ENCODE measurements at regions not wholly inside any gene's neighbourhood (a gene's known extent, or its start where the extent isn't known, plus 50 kb on each side); places are given as distances from the start of the nearest gene placed in this dataset.
A peak's percentile ranks its signal among the peaks of the same experiment; 100 is the strongest.
"Not testable (repeated sequence)": the region's sequence is repeated elsewhere in the genome, so short reads cannot be mapped to it uniquely, and the experiment has no call there.

DNA sequence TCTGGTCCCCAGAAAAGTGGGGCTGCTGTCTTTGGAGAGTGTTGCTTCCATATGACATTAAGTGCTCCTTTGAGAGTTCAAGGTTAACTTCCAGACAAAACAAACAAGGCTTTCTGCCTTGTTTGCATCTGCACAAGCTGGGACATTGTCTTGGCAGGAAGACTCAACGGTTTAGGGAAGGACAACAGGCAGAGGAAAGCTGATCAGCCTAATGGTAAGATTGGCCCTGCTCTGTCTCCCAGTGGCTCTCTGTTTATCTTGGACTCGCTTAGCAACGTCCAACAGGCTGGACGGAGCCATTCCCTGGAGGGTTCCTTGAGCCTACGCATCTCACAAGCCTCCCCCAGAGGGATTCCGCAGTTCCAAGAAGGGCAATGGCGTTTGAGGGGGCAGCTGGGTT is 62.2 kb upstream of the SLC44A3 start:
- no peak overlapping the region for H3K27ac ChIP-seq (ENCODE audit: extremely low read depth, low read depth, low read length)
- no peaks in the 10 kb centered on the region for H3K4me1 ChIP-seq (ENCODE audit: control insufficient read depth, insufficient read depth, low read length)
- ChIA-PET CTCF (no interaction called here), POLR2A (no interaction called here)
- H3K36me3 ChIP-seq (ENCODE audit: control insufficient read depth in 2 of 2, insufficient read depth in 1 of 2, low read length in 2 of 2), result no peaks in the 10 kb centered on the region
- H3K9me3 ChIP-seq (ENCODE audit: control insufficient read depth, insufficient read depth, low read depth, low read length), result no peaks in the 10 kb centered on the region
- H3K4me3 ChIP-seq (ENCODE audit: low read depth, low read length), result no peak overlapping the region
- no peak for TF ChIP-seq ZNF514 (tag by site-specific recombination; IDR thresholded peaks at IDR 0.05)
- TF ChIP-seq SCRT2 (tag by site-specific recombination; IDR thresholded peaks at IDR 0.05), result 0 out of 2 replicates have a peak, but pooled peaks have one; percentile 26
- TF ChIP-seq EGR2 (tag by site-specific recombination; IDR thresholded peaks at IDR 0.05; ENCODE audit: low read depth), result 0 out of 2 replicates have a peak, but pooled peaks have one; percentile 18
- no peak for TF ChIP-seq SP7 (tag by site-specific recombination; IDR thresholded peaks at IDR 0.05)
- TF ChIP-seq TRIM28 (IDR thresholded peaks at IDR 0.05; ENCODE audit: borderline replicate concordance, low read length), result 0 out of 2 replicates have a peak, but pooled peaks have one; percentile 23
- TF ChIP-seq, protein P1, sequence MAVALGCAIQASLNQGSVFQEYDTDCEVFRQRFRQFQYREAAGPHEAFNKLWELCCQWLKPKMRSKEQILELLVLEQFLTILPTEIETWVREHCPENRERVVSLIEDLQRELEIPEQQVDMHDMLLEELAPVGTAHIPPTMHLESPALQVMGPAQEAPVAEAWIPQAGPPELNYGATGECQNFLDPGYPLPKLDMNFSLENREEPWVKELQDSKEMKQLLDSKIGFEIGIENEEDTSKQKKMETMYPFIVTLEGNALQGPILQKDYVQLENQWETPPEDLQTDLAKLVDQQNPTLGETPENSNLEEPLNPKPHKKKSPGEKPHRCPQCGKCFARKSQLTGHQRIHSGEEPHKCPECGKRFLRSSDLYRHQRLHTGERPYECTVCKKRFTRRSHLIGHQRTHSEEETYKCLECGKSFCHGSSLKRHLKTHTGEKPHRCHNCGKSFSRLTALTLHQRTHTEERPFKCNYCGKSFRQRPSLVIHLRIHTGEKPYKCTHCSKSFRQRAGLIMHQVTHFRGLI (tag by site-specific recombination; IDR thresholded peaks at IDR 0.05), result peak; percentile 42; the same call in 1 of the 2 replicates
- 0 out of 2 replicates have a peak, but pooled peaks have one; percentile 32 for TF ChIP-seq SCRT1 (tag by site-specific recombination; IDR thresholded peaks at IDR 0.05; ENCODE audit: borderline replicate concordance)
- TF ChIP-seq ZNF184 (tag by site-specific recombination; IDR thresholded peaks at IDR 0.05), result no peak

DNA sequence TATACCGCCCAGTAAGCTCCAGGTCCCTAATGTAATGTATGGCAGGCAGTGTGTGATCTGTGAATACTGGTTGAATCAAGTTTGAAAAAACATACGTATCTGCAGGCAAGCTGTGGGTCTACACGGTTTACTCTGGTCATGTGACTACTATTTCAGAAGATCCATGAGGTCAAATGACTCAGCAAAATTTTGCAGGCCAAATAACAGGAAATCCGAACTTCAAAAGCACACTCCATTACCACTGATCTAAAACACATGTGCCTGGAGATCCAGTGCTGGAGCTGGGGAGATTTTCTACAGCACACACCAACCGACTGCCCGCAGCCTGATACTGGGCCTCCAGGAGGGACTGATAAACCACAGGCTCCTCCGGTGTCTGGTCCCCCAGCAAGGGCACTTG is 64.5 kb upstream of the SLC44A3 start:
- CTCF ChIA-PET, result interaction anchor here (0.6 kb wide), 1 partner anchor 55 kb away, joined by 5 read pairs; no protein-coding TSS in a partner anchor
- POLR2A ChIA-PET, result no interaction called here
- no peak overlapping the region for H3K27ac ChIP-seq (ENCODE audit: extremely low read depth, low read depth, low read length)
- H3K4me3 ChIP-seq (ENCODE audit: low read depth, low read length), result no peak overlapping the region
- TF ChIP-seq KLF9 (tag by site-specific recombination; IDR thresholded peaks at IDR 0.05; ENCODE audit: low read depth), result no peak
- no peaks in the 10 kb centered on the region for H3K9me3 ChIP-seq (ENCODE audit: control insufficient read depth, insufficient read depth, low read depth, low read length)
- H3K4me1 ChIP-seq (ENCODE audit: control insufficient read depth, insufficient read depth, low read length), result no peaks in the 10 kb centered on the region
- H3K36me3 ChIP-seq (ENCODE audit: control insufficient read depth in 2 of 2, insufficient read depth in 1 of 2, low read length in 2 of 2), result no peaks in the 10 kb centered on the region

DNA sequence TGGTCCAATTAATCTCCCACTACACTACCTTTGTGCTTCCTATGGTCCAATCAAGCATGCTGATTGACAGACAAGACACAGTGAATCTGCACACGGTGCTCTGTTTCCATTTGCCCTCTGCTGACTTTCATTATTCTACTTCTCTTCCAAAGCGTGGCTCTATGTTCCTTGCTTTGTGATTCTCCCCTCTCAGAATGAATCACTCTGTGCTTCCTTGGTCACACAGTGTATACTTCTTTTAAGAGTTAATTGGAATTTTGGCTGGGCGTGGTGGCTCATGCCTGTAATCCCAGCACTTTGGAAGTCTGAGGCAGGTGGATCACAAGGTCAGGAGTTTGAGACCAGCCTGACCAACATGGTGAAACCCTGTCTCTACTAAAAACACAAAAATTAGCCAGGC is 65.1 kb upstream of the SLC44A3 start:
- H3K4me3 ChIP-seq (ENCODE audit: low read depth, low read length); CTCF ChIA-PET; H3K27ac ChIP-seq (ENCODE audit: extremely low read depth, low read depth, low read length); H3K9me3 ChIP-seq (ENCODE audit: control insufficient read depth, insufficient read depth, low read depth, low read length); H3K4me1 ChIP-seq (ENCODE audit: control insufficient read depth, insufficient read depth, low read length); POLR2A ChIA-PET; H3K36me3 ChIP-seq (ENCODE audit: control insufficient read depth in 2 of 2, insufficient read depth in 1 of 2, low read length in 2 of 2): not testable (repeated sequence)

DNA sequence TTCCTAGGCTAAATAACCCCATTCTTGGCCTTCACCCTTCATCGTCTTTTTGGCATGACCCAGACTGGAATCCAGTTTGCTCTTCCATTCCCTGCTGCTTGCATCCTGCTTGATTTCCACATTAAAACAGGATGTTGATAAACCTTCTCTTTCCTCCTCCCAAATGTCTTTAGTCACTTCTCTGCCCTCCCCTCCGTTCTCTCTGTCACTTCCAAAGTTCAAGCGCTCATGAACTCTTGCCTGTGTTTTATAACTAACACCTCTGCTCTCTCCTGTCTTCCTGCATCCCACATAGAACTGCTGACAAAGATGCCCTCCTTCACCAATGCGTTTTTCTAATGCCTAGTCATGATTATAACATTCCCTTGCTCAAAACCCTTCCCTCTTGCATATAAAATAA is 65.6 kb upstream of the SLC44A3 start:
- no peaks in the 10 kb centered on the region for H3K9me3 ChIP-seq (ENCODE audit: control insufficient read depth, insufficient read depth, low read depth, low read length)
- ChIA-PET POLR2A (no interaction called here), CTCF (no interaction called here)
- no peak overlapping the region for H3K27ac ChIP-seq (ENCODE audit: extremely low read depth, low read depth, low read length)
- no peaks in the 10 kb centered on the region for H3K36me3 ChIP-seq (ENCODE audit: control insufficient read depth in 2 of 2, insufficient read depth in 1 of 2, low read length in 2 of 2)
- H3K4me3 ChIP-seq (ENCODE audit: low read depth, low read length), result no peak overlapping the region
- H3K4me1 ChIP-seq (ENCODE audit: control insufficient read depth, insufficient read depth, low read length), result no peaks in the 10 kb centered on the region
- TF ChIP-seq, protein P2, sequence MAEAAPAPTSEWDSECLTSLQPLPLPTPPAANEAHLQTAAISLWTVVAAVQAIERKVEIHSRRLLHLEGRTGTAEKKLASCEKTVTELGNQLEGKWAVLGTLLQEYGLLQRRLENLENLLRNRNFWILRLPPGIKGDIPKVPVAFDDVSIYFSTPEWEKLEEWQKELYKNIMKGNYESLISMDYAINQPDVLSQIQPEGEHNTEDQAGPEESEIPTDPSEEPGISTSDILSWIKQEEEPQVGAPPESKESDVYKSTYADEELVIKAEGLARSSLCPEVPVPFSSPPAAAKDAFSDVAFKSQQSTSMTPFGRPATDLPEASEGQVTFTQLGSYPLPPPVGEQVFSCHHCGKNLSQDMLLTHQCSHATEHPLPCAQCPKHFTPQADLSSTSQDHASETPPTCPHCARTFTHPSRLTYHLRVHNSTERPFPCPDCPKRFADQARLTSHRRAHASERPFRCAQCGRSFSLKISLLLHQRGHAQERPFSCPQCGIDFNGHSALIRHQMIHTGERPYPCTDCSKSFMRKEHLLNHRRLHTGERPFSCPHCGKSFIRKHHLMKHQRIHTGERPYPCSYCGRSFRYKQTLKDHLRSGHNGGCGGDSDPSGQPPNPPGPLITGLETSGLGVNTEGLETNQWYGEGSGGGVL (tag by site-specific recombination; IDR thresholded peaks at IDR 0.05), result no peak
- TF ChIP-seq, protein P3, sequence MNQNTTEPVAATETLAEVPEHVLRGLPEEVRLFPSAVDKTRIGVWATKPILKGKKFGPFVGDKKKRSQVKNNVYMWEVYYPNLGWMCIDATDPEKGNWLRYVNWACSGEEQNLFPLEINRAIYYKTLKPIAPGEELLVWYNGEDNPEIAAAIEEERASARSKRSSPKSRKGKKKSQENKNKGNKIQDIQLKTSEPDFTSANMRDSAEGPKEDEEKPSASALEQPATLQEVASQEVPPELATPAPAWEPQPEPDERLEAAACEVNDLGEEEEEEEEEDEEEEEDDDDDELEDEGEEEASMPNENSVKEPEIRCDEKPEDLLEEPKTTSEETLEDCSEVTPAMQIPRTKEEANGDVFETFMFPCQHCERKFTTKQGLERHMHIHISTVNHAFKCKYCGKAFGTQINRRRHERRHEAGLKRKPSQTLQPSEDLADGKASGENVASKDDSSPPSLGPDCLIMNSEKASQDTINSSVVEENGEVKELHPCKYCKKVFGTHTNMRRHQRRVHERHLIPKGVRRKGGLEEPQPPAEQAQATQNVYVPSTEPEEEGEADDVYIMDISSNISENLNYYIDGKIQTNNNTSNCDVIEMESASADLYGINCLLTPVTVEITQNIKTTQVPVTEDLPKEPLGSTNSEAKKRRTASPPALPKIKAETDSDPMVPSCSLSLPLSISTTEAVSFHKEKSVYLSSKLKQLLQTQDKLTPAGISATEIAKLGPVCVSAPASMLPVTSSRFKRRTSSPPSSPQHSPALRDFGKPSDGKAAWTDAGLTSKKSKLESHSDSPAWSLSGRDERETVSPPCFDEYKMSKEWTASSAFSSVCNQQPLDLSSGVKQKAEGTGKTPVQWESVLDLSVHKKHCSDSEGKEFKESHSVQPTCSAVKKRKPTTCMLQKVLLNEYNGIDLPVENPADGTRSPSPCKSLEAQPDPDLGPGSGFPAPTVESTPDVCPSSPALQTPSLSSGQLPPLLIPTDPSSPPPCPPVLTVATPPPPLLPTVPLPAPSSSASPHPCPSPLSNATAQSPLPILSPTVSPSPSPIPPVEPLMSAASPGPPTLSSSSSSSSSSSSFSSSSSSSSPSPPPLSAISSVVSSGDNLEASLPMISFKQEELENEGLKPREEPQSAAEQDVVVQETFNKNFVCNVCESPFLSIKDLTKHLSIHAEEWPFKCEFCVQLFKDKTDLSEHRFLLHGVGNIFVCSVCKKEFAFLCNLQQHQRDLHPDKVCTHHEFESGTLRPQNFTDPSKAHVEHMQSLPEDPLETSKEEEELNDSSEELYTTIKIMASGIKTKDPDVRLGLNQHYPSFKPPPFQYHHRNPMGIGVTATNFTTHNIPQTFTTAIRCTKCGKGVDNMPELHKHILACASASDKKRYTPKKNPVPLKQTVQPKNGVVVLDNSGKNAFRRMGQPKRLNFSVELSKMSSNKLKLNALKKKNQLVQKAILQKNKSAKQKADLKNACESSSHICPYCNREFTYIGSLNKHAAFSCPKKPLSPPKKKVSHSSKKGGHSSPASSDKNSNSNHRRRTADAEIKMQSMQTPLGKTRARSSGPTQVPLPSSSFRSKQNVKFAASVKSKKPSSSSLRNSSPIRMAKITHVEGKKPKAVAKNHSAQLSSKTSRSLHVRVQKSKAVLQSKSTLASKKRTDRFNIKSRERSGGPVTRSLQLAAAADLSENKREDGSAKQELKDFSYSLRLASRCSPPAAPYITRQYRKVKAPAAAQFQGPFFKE (tag by site-specific recombination; IDR thresholded peaks at IDR 0.05; ENCODE audit: borderline replicate concordance), result no peak
- TF ChIP-seq ZNF701 (tag by site-specific recombination; IDR thresholded peaks at IDR 0.05) (no peak), HOXD13 (CRISPR knock-in tag; IDR thresholded peaks at IDR 0.05; ENCODE audit: borderline replicate concordance) (no peak), KLF7 (tag by site-specific recombination; IDR thresholded peaks at IDR 0.05; ENCODE audit: borderline replicate concordance) (no peak), SP2 (tag by site-specific recombination; IDR thresholded peaks at IDR 0.05) (no peak), ZNF311 (tag by site-specific recombination; IDR thresholded peaks at IDR 0.05; ENCODE audit: borderline replicate concordance) (no peak)
- TF ChIP-seq, protein P4, sequence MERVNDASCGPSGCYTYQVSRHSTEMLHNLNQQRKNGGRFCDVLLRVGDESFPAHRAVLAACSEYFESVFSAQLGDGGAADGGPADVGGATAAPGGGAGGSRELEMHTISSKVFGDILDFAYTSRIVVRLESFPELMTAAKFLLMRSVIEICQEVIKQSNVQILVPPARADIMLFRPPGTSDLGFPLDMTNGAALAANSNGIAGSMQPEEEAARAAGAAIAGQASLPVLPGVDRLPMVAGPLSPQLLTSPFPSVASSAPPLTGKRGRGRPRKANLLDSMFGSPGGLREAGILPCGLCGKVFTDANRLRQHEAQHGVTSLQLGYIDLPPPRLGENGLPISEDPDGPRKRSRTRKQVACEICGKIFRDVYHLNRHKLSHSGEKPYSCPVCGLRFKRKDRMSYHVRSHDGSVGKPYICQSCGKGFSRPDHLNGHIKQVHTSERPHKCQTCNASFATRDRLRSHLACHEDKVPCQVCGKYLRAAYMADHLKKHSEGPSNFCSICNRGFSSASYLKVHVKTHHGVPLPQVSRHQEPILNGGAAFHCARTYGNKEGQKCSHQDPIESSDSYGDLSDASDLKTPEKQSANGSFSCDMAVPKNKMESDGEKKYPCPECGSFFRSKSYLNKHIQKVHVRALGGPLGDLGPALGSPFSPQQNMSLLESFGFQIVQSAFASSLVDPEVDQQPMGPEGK (tag by site-specific recombination; IDR thresholded peaks at IDR 0.05), result no peak
